ENCODE measurements at regions not wholly inside any gene's neighbourhood (a gene's known extent, or its start where the extent isn't known, plus 50 kb on each side); places are given as distances from the start of the nearest gene placed in this dataset.
"Not testable (repeated sequence)": the region's sequence is repeated elsewhere in the genome, so short reads cannot be mapped to it uniquely, and the experiment has no call there.

- no peaks in the 10 kb centered on the region for H3K9me3 ChIP-seq (ENCODE audit: control insufficient read depth in 2 of 2, low read length in 2 of 2)
- no peaks in the 10 kb centered on the region for H3K27me3 ChIP-seq (ENCODE audit: control insufficient read depth in 1 of 2, insufficient read depth in 2 of 2, low read length in 2 of 2)
- H3K27ac ChIP-seq (ENCODE audit: low read length): no peak overlapping the region
- no peaks in the 10 kb centered on the region for H3K4me1 ChIP-seq (ENCODE audit: control insufficient read depth, insufficient read depth, low read length)
- no peaks in the 10 kb centered on the region for H3K36me3 ChIP-seq (ENCODE audit: control insufficient read depth in 2 of 2, insufficient read depth in 2 of 2, low read length in 2 of 2)
- H3K4me3 ChIP-seq (ENCODE audit: low read length in 2 of 2): no peak overlapping the region
- H3K9ac ChIP-seq (ENCODE audit: low read length in 2 of 2): no peak overlapping the region
These were observed 111.7 kb upstream of the MRPS30 start for GRCh38 chr5:44697025-44697424.

- H3K4me1 ChIP-seq (ENCODE audit: control insufficient read depth, insufficient read depth, low read length): no peaks in the 10 kb centered on the region
- H3K9ac ChIP-seq (ENCODE audit: low read length in 2 of 2): no peak overlapping the region
- H3K4me3 ChIP-seq (ENCODE audit: low read length in 2 of 2): no peak overlapping the region
- no peaks in the 10 kb centered on the region for H3K27me3 ChIP-seq (ENCODE audit: control insufficient read depth in 1 of 2, insufficient read depth in 2 of 2, low read length in 2 of 2)
- no peaks in the 10 kb centered on the region for H3K9me3 ChIP-seq (ENCODE audit: control insufficient read depth in 2 of 2, low read length in 2 of 2)
- no peak overlapping the region for H3K27ac ChIP-seq (ENCODE audit: low read length)
- no peaks in the 10 kb centered on the region for H3K36me3 ChIP-seq (ENCODE audit: control insufficient read depth in 2 of 2, insufficient read depth in 2 of 2, low read length in 2 of 2)
These were observed 113.5 kb upstream of the MRPS30 start for GRCh38 chr5:44695259-44695658.

- no peak overlapping the region for H3K27ac ChIP-seq (ENCODE audit: low read length)
- no peaks in the 10 kb centered on the region for H3K27me3 ChIP-seq (ENCODE audit: control insufficient read depth in 1 of 2, insufficient read depth in 2 of 2, low read length in 2 of 2)
- no peak overlapping the region for H3K4me3 ChIP-seq (ENCODE audit: low read length in 2 of 2)
- no peaks in the 10 kb centered on the region for H3K4me1 ChIP-seq (ENCODE audit: control insufficient read depth, insufficient read depth, low read length)
- no peaks in the 10 kb centered on the region for H3K9me3 ChIP-seq (ENCODE audit: control insufficient read depth in 2 of 2, low read length in 2 of 2)
- no peak overlapping the region for H3K9ac ChIP-seq (ENCODE audit: low read length in 2 of 2)
- no peaks in the 10 kb centered on the region for H3K36me3 ChIP-seq (ENCODE audit: control insufficient read depth in 2 of 2, insufficient read depth in 2 of 2, low read length in 2 of 2)
These were observed 116.9 kb upstream of the MRPS30 start for GRCh38 chr5:44691802-44692201.

- Histone ChIP-seq H3K4me3 (ENCODE audit: low read length in 2 of 2) (no peak overlapping the region), H3K4me1 (ENCODE audit: control insufficient read depth, insufficient read depth, low read length) (no peaks in the 10 kb centered on the region), H3K27ac (ENCODE audit: low read length) (no peak overlapping the region), H3K36me3 (ENCODE audit: control insufficient read depth in 2 of 2, insufficient read depth in 2 of 2, low read length in 2 of 2) (no peaks in the 10 kb centered on the region), H3K27me3 (ENCODE audit: control insufficient read depth in 1 of 2, insufficient read depth in 2 of 2, low read length in 2 of 2) (no peaks in the 10 kb centered on the region), H3K9me3 (ENCODE audit: control insufficient read depth in 2 of 2, low read length in 2 of 2) (peaks cover 0 to 5% of the 10 kb centered on the region in 2 donors), H3K9ac (ENCODE audit: low read length in 2 of 2) (no peak overlapping the region)
These were observed 126.8 kb upstream of the MRPS30 start for GRCh38 chr5:44681906-44682305.

- peaks cover 0 to 5% of the 10 kb centered on the region in 2 donors for H3K9me3 ChIP-seq (ENCODE audit: control insufficient read depth in 2 of 2, low read length in 2 of 2)
- no peak overlapping the region for H3K4me3 ChIP-seq (ENCODE audit: low read length in 2 of 2)
- H3K4me1 ChIP-seq (ENCODE audit: control insufficient read depth, insufficient read depth, low read length): no peaks in the 10 kb centered on the region
- H3K27ac ChIP-seq (ENCODE audit: low read length): no peak overlapping the region
- H3K9ac ChIP-seq (ENCODE audit: low read length in 2 of 2): no peak overlapping the region
- no peaks in the 10 kb centered on the region for H3K36me3 ChIP-seq (ENCODE audit: control insufficient read depth in 2 of 2, insufficient read depth in 2 of 2, low read length in 2 of 2)
- H3K27me3 ChIP-seq (ENCODE audit: control insufficient read depth in 1 of 2, insufficient read depth in 2 of 2, low read length in 2 of 2): no peaks in the 10 kb centered on the region
These were observed 129.5 kb upstream of the MRPS30 start for GRCh38 chr5:44679214-44679613.

GRCh38 chr5:44675296-44675695 lies 133.5 kb upstream of the MRPS30 start:
- Histone ChIP-seq H3K4me3 (ENCODE audit: low read length in 2 of 2) (no peak overlapping the region), H3K9ac (ENCODE audit: low read length in 2 of 2) (no peak overlapping the region), H3K27ac (ENCODE audit: low read length) (no peak overlapping the region), H3K4me1 (ENCODE audit: control insufficient read depth, insufficient read depth, low read length) (no peaks in the 10 kb centered on the region), H3K27me3 (ENCODE audit: control insufficient read depth in 1 of 2, insufficient read depth in 2 of 2, low read length in 2 of 2) (no peaks in the 10 kb centered on the region), H3K36me3 (ENCODE audit: control insufficient read depth in 2 of 2, insufficient read depth in 2 of 2, low read length in 2 of 2) (no peaks in the 10 kb centered on the region), H3K9me3 (ENCODE audit: control insufficient read depth in 2 of 2, low read length in 2 of 2) (peaks cover 0 to 5% of the 10 kb centered on the region in 2 donors)

GRCh38 chr5:44674461-44674860 lies 134.3 kb upstream of the MRPS30 start:
- Histone ChIP-seq H3K4me1 (ENCODE audit: control insufficient read depth, insufficient read depth, low read length) (no peaks in the 10 kb centered on the region), H3K9ac (ENCODE audit: low read length in 2 of 2) (no peak overlapping the region)

GRCh38 chr5:44668471-44668870 lies 140.3 kb upstream of the MRPS30 start:
- H3K36me3 ChIP-seq (ENCODE audit: control insufficient read depth in 2 of 2, insufficient read depth in 2 of 2, low read length in 2 of 2); H3K4me1 ChIP-seq (ENCODE audit: control insufficient read depth, insufficient read depth, low read length); H3K9ac ChIP-seq (ENCODE audit: low read length in 2 of 2); H3K27me3 ChIP-seq (ENCODE audit: control insufficient read depth in 1 of 2, insufficient read depth in 2 of 2, low read length in 2 of 2); H3K27ac ChIP-seq (ENCODE audit: low read length); H3K9me3 ChIP-seq (ENCODE audit: control insufficient read depth in 2 of 2, low read length in 2 of 2); H3K4me3 ChIP-seq (ENCODE audit: low read length in 2 of 2): not testable (repeated sequence)

More at GRCh38 chr5:44674461-44674860, 134.3 kb upstream of the MRPS30 start:
- no peaks in the 10 kb centered on the region for H3K27me3 ChIP-seq (ENCODE audit: control insufficient read depth in 1 of 2, insufficient read depth in 2 of 2, low read length in 2 of 2)
- H3K36me3 ChIP-seq (ENCODE audit: control insufficient read depth in 2 of 2, insufficient read depth in 2 of 2, low read length in 2 of 2): no peaks in the 10 kb centered on the region
- H3K27ac ChIP-seq (ENCODE audit: low read length): no peak overlapping the region
- H3K4me3 ChIP-seq (ENCODE audit: low read length in 2 of 2): no peak overlapping the region
- H3K9me3 ChIP-seq (ENCODE audit: control insufficient read depth in 2 of 2, low read length in 2 of 2): peaks cover 0 to 3% of the 10 kb centered on the region in 2 donors

- Histone ChIP-seq H3K27me3 (ENCODE audit: control insufficient read depth in 1 of 2, insufficient read depth in 2 of 2, low read length in 2 of 2) (no peaks in the 10 kb centered on the region), H3K9ac (ENCODE audit: low read length in 2 of 2) (no peak overlapping the region), H3K4me3 (ENCODE audit: low read length in 2 of 2) (no peak overlapping the region), H3K36me3 (ENCODE audit: control insufficient read depth in 2 of 2, insufficient read depth in 2 of 2, low read length in 2 of 2) (no peaks in the 10 kb centered on the region), H3K27ac (ENCODE audit: low read length) (no peak overlapping the region), H3K9me3 (ENCODE audit: control insufficient read depth in 2 of 2, low read length in 2 of 2) (no peaks in the 10 kb centered on the region), H3K4me1 (ENCODE audit: control insufficient read depth, insufficient read depth, low read length) (no peaks in the 10 kb centered on the region)
These were observed 143.5 kb upstream of the MRPS30 start for GRCh38 chr5:44665101-44665701.

GRCh38 chr5:44664711-44665100 lies 144.0 kb upstream of the MRPS30 start:
- Histone ChIP-seq H3K4me1 (ENCODE audit: control insufficient read depth, insufficient read depth, low read length) (no peaks in the 10 kb centered on the region), H3K36me3 (ENCODE audit: control insufficient read depth in 2 of 2, insufficient read depth in 2 of 2, low read length in 2 of 2) (no peaks in the 10 kb centered on the region), H3K27ac (ENCODE audit: low read length) (no peak overlapping the region), H3K4me3 (ENCODE audit: low read length in 2 of 2) (no peak overlapping the region), H3K27me3 (ENCODE audit: control insufficient read depth in 1 of 2, insufficient read depth in 2 of 2, low read length in 2 of 2) (no peaks in the 10 kb centered on the region), H3K9ac (ENCODE audit: low read length in 2 of 2) (no peak overlapping the region), H3K9me3 (ENCODE audit: control insufficient read depth in 2 of 2, low read length in 2 of 2) (no peaks in the 10 kb centered on the region)

- Histone ChIP-seq H3K4me3 (ENCODE audit: low read length in 2 of 2) (no peak overlapping the region), H3K27ac (ENCODE audit: low read length) (no peak overlapping the region), H3K9ac (ENCODE audit: low read length in 2 of 2) (no peak overlapping the region), H3K27me3 (ENCODE audit: control insufficient read depth in 1 of 2, insufficient read depth in 2 of 2, low read length in 2 of 2) (no peaks in the 10 kb centered on the region), H3K9me3 (ENCODE audit: control insufficient read depth in 2 of 2, low read length in 2 of 2) (no peaks in the 10 kb centered on the region), H3K36me3 (ENCODE audit: control insufficient read depth in 2 of 2, insufficient read depth in 2 of 2, low read length in 2 of 2) (no peaks in the 10 kb centered on the region), H3K4me1 (ENCODE audit: control insufficient read depth, insufficient read depth, low read length) (no peaks in the 10 kb centered on the region)
These were observed 144.6 kb upstream of the MRPS30 start for GRCh38 chr5:44663991-44664710.

Measured in stomach smooth muscle (tissue), 2 donors.